VCaP (cell line): ENCODE measurements at regions not wholly inside any gene's neighbourhood (a gene's known extent, or its start where the extent isn't known, plus 50 kb on each side); places are given as distances from the start of the nearest gene placed in this dataset.

Experiments used
- H3K27ac ChIP-seq: fragments of 450-650 bp; 2 replicates; pipeline ENCODE4 v1.5.1; 2017
- CTCF ChIP-seq: fragments of 450-650 bp; conservative IDR thresholded peaks from 2 replicates; pipeline ENCODE4 v1.5.1; 2017; ENCODE audit warnings: mild to moderate bottlenecking, moderate library complexity

- no peak for TF ChIP-seq CTCF
- no peak overlapping the region for H3K27ac ChIP-seq
Observed at GRCh38 chr16:86127366-86127765, 228.4 kb downstream of the IRF8 start.

- H3K27ac ChIP-seq = no peak overlapping the region
- TF ChIP-seq CTCF = no peak
Observed at GRCh38 chr16:86128246-86128645, 229.3 kb downstream of the IRF8 start.

GRCh38 chr16:86129541-86129940 lies 230.6 kb downstream of the IRF8 start:
- H3K27ac ChIP-seq = no peak overlapping the region
- TF ChIP-seq CTCF = no peak

- no peak for TF ChIP-seq CTCF
Observed at GRCh38 chr16:86133377-86133776, 234.4 kb downstream of the IRF8 start.

GRCh38 chr16:86133847-86134375 lies 234.9 kb downstream of the IRF8 start:
- H3K27ac ChIP-seq = no peak overlapping the region
- TF ChIP-seq CTCF = no peak

More at GRCh38 chr16:86133377-86133776, 234.4 kb downstream of the IRF8 start:
- no peak overlapping the region for H3K27ac ChIP-seq

GRCh38 chr16:86134802-86135461 lies 236.0 kb downstream of the IRF8 start:
- TF ChIP-seq CTCF = no peak
- no peak overlapping the region for H3K27ac ChIP-seq

- TF ChIP-seq CTCF = no peak
- no peak overlapping the region for H3K27ac ChIP-seq
Observed at GRCh38 chr16:86137359-86137758, 238.4 kb downstream of the IRF8 start.
